ENCODE measurements at regions not wholly inside any gene's neighbourhood (a gene's known extent, or its start where the extent isn't known, plus 50 kb on each side); places are given as distances from the start of the nearest gene placed in this dataset.
A peak's percentile ranks its signal among the peaks of the same experiment; 100 is the strongest.

DNA sequence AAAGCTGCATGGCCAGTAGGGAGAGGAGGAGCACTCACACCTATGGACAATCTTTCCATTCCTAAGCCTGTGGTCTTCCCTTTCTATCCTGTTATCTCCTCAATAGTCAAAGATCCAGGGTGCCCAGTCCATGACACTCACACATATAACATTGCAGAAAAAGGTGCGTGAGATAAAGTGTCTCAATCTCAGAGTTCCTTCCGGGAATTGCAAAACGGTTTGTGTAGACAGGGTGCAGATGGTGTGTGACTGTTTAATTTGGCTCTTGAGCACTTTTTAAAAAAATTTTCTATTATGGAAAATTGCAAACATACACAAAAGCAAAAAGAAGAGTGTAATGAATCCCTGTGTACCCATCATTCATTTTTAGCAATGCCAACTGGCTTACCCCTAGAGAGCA, 1493.6 kb downstream of the AACS start:
- intact Hi-C loops (cut with DNase I) = no loop called here
- DNase-seq (ENCODE audit: low spot score) (no peak), ATAC-seq (no peak)

DNA sequence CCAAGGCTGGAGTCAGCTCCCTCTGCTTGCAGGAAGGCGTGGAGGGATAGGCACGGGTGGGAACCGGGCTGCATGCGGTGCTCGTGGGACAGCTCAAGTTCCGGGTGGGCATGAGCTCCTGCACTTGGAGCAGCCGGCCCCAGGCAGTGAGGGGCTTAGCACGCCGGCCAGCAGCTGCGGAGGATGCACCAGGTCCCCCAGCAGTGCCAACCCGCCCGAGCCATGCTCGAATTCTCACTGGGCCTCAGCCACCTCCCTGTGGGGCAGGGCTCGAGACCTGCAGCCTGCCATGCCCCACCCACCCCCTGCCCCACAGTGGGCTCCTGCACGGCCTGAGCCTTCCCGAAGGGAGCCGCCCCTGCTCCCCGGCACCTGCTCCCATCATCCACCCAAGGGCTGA, 1501.8 kb downstream of the AACS start:
- intact Hi-C loops (cut with DNase I) = no loop called here
- DNase-seq (ENCODE audit: low spot score) (no peak), ATAC-seq (no peak)

DNA sequence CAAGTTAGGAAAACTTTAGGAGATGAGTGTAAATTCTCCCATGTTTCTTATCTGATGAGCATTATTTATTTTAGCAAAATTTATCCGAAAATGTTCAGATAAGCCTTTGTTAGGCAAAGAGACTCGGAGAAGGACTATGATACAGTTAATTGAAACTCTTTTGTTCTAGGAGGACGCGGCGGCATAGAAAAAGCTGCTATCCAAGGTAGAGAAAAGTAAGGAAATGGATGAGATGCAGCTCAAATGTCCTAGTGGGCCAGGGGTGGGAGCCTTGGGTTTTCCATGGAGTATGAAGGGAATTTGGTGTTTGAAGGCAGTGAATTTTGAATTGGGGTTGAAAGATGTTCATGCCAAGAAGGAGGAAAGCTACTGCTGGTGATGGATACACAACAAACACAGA, 1504.5 kb downstream of the AACS start:
- intact Hi-C loops (cut with DNase I) = no loop called here
- ATAC-seq (no peak), DNase-seq (ENCODE audit: low spot score) (no peak)

DNA sequence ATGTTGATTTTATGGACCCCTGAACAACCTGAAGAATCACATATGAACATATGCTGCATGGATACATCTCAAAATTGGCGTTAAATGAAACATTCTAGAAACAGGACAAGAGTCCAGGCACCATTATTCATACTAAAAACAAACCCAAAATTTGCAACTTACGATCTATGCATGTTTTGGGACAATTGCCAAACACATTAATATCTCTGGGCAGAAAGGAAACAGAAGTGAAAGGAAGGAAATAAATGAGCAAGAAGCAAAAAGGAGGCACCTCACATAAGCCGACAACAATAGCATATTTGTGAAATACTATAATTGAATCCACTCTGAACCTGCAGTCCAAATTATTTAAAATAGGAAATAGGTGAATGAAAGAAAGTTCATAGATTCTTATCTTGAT, 1505.3 kb downstream of the AACS start:
- no peak for ATAC-seq
- DNase-seq (ENCODE audit: low spot score) = no peak
- intact Hi-C loops (cut with DNase I) = no loop called here

DNA sequence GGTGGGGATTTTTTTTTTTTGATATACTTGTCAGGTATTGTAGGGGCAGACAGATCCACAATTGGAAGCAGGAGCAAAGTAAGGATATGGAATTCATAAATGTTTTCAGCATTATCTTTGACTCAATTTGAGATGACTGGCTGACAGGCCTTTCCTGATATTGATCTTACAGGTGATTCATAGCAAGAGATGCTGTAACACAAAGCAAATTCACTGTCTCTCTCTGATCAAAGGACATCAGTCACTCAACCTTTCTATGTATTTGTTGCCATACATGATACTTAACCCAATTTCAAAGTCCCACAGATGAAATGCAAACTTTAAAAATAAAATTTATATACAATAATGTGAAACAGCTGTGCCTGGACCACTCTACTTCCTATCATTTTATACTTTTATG, 1506.9 kb downstream of the AACS start:
- DNase-seq (ENCODE audit: low spot score) = no peak
- intact Hi-C loops (cut with DNase I) = no loop called here
- no peak for ATAC-seq

DNA sequence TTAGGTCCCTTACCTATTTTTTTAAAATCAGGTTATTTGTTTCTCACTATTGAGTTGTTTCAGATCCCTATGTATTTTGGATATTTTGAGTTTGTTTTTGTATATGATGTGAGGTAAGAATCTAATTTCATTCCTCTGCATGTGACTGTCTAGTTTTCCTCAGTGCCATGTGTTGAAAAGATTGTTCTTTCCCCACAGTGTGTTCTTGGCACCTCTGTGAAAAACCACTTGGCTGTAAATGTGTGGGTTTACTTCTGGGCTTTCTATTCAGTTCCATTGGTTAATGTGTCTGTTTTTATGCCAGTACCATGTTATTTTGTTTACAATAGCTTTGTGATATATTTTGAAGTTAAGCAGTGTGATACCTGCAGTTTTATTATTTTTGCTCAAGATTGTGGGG, 1516.4 kb downstream of the AACS start:
- DNase-seq (ENCODE audit: low spot score) = no peak
- intact Hi-C loops (cut with DNase I) = no loop called here
- ATAC-seq = no peak

DNA sequence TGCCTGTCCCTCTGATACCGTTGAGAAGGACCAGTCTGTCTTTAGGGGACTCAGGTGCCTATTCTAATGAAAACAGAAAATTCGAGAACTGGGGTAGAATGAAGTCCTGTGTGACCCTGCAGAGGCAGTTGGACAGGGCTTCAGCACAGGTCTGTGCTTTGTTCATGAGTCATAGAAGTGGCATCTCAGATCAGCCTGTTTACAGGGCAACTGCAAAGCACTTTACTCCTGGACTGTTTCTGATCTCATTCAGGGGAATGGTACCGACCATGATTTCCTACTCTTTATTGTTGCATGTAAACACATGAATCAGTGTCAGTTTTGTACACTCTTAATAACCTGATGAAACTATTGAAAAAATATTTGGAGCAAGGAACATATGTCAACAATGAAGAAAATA, 1517.0 kb downstream of the AACS start:
- no peak for DNase-seq (ENCODE audit: low spot score)
- intact Hi-C loops (cut with DNase I) = no loop called here
- ATAC-seq = no peak

DNA sequence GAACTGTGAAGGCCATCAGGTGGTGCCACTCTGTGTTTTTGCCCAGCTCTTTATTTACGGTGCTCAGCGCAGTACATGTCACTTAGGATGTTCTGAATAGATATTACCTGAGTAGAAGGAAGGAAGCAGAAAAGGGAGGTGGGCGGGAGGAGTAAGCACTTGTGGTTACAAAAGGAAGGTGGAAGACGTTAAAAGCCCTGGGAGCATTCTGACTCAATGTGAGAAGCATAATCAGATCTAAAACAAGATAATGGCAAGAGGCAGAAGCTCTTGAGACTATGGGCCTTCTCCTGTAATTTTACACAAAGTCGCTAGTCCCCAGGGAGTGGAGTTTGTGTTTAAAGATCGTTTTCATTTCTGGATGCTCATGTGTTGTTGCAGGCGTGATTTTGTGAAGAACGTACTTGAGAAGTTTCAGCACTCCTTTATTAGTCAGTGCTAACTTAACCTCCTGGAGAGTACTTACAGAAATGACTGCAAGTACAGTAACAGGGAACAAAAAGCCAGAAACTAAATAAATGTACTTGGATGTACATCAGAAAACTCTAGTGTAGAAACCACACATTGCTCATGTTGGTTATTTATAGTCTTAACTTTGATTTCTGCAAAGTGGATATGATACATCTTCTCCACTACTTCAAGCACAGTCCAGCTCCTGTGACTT, 1523.5 kb downstream of the AACS start:
- intact Hi-C loops (cut with DNase I) = no loop called here
- ATAC-seq = no peak
- DNase-seq (ENCODE audit: low spot score) = no peak

DNA sequence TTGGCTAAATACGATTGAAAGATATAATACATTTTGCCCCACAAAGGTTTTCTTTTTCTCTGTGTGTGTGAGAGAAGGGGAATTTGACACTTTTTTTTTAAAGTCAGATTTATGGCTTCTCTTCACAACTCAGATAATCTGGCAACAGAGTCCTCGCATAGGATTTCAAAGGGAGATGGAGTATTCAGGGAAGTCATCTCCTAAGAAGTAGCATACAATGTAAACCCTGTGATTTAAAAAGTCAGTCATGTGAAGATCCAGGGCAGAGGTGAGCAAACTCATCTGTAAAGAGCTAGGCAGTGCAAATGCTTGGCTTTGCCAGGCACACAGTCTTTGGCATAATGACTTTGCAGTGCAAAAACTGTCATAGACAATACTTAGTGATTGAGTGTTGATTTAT, 1526.3 kb downstream of the AACS start:
- ATAC-seq (no peak), DNase-seq (ENCODE audit: low spot score) (no peak)
- intact Hi-C loops (cut with DNase I) = no loop called here

DNA sequence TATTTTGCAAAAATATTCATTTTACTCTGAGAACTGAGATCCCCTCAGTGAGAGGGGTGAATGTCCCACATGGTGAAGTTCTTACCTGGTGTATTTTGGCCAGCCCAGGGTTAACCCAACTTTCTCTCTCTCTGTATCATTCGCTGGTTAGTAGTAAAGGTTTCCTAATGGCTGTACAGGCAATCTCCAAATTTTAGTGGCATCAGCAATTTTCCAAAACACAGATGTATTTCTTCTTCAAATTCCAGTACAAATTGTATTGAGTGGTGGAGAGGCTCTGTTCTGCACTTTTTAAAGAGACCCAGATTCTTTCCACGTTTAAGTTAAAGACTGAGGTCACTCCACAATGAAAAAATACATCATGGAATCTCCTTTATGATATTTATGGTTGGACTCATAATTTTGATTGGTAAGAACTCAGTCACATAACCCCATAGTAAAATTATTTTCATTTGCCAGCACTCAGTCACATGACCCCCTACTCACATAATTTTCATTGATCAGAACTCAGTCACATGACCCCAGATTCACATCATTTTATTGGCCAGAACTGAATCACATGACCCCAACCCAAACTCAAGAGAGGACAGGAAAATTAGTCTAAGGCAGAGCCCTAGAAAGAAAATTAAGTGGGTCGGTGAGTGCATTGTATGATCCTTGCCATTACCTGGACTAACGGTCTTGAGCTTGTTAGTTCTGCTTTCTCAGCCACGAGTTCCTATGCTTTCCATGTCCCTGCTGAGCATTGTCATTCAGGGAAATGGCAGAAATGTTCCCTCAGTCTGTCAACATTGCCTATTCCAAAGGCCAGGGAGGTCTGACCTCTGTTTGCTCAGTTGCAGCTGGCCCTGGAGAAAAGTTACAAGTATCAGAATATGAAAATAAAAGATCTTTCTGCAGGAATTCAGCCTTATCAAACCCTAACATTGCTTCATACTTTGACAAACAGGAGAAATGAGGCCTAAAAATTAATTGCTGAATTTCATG, 1536.2 kb downstream of the AACS start:
- ATAC-seq (no peak), DNase-seq (ENCODE audit: low spot score) (no peak)
- intact Hi-C loops (cut with DNase I) = no loop called here

DNA sequence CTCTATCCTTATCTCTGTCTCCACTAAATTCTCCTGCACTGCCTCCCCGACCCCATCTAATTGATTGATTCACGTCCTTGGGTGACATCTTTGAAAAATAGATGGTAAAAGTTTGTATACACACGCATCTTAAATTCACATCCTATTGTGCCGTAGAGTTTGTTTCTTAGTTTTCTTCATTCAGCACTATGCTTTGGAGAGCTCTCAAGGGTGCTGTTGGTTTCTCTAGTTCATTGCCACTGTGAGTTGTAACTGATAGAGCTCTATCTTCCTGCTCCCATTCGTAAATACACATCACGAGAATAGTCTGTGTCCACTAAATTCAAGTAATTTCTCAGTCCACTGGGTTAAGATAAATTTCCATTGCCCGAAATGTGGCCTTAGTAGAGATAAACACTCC, 1537.4 kb downstream of the AACS start:
- intact Hi-C loops (cut with DNase I) = no loop called here
- ATAC-seq (no peak), DNase-seq (ENCODE audit: low spot score) (no peak)

DNA sequence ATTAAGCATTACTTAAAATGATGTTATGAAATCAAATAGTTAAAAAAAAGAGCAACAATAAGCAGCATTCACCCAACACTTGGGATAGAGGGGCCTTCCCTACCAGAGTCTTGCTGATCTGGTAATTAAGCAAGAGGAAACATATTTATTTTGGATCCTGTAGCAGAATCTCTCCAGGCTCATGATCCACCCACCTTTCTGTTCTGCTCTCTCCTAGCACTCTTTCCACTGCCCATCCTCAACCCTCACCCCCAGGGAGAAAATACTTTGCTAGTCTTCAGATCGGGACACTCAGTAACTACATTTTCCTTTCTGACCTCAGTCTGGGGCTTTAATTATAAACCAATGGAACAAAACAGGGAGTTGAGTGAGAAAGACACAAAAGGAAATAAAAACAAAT, 1541.9 kb downstream of the AACS start:
- DNase-seq (ENCODE audit: low spot score) (no peak), ATAC-seq (peak; percentile 83)
- intact Hi-C loops (cut with DNase I) = no loop called here

DNA sequence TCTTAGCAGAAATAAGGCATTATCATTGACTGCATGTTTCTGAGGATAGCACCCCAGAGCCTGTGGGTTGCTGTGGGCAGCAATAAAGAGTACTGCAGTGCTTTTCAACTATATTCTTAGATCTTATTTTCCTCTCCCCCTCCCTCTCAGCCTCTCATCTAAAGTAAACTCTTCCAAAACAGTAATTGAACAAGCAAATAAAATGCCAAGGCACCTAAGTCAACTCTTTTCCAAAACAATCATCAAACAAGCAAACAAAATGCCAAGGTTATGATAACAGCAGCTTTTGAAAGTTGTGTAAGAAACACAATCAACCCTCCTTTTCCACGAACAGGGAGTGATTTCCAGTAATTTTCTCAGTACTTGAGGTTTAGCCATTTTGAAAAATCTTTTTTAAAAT, 1542.6 kb downstream of the AACS start:
- intact Hi-C loops (cut with DNase I) = no loop called here
- DNase-seq (ENCODE audit: low spot score) (no peak), ATAC-seq (peak; percentile 79)

DNA sequence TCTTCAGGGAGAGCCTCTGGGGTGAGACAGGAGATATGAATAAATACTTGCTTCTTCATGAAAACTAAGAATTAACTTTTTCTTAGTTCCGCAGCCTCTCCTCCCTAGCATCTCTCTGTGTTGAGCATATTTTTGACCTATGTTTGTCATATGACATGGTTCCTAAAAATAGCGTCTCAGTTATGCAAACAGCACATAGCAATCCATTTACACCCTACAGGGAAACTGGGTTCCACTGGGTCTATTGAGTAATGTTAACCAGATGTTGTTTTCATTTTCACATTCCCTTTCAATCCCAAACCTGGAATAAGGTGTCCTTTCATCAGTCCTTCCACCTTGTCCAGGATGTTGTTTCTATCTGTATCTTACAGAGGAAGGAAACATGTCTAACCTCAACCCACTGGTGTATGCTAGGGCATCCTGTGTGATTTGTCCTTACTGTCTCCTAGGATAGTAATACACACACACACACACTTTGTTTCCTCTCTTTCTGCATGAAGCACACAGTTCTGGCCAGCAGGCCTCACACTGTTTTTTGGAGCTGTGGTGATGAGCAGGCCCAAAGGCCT, 1543.5 kb downstream of the AACS start:
- ATAC-seq = peak; percentile 84
- no peak for DNase-seq (ENCODE audit: low spot score)
- intact Hi-C loops (cut with DNase I) = no loop called here

DNA sequence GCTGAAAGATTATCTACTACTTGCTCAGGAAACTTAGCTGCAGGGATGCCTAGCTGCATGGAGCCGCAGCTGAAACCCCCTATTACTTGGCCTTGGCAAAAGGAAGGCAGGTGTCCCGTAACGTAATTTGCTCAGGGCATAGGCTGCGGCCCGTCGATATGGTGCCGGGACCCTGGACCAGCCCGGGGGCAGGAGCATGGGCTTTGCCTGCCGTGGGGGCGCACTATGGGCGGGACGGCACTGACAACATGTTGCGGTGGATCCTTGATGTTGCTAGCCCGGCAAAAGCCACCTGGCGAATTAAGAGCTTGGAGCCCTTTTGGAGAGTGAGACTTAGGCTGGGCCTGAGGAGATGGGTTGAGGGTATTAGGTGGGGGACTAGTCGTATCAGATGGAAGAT, 1551.2 kb downstream of the AACS start:
- DNase-seq (ENCODE audit: low spot score) (no peak), ATAC-seq (no peak)
- intact Hi-C loops (cut with DNase I) = no loop called here

DNA sequence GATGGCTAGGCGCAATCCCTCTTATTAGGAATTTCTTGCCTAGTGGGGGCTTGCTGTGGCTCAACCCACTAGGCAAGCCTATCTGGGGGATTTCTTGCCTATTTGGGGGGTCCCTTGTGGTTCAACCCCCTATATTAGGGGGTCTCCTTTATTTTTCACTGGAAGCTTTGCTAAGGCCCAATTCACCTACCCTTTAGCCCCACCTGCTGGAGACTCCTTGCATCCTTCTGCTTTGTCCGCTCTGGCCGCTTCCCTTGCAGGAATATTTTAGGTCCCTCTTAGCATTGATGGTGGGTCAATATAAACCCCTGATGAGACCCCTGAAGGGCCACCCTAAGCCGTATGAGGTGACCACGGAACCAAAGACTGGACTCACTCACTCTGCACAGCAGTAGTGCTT, 1552.1 kb downstream of the AACS start:
- intact Hi-C loops (cut with DNase I) = no loop called here

DNA sequence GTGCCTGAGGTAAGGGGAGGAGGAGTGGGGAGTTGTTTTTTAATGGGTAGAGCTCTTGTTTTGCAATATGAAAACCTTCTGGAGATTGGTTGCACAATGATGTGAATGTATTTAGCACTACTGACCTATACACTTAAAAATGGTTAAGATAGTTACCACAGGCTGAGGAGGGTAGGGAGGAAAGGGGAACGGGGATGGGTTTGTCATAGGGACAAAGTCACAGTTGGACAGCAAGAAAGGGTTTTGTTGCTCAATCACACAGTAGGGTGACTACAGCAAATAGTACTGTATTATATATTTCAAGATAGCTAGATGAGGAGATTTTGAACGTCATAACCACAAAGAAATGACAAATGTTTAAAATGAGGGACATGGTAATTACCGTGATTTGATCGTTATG, 1562.4 kb downstream of the AACS start:
- intact Hi-C loops (cut with DNase I) = no loop called here
- DNase-seq (ENCODE audit: low spot score) (no peak), ATAC-seq (no peak)

More for the DNA sequence above, 1552.1 kb downstream of the AACS start:
- ATAC-seq (no peak), DNase-seq (ENCODE audit: low spot score) (no peak)

DNA sequence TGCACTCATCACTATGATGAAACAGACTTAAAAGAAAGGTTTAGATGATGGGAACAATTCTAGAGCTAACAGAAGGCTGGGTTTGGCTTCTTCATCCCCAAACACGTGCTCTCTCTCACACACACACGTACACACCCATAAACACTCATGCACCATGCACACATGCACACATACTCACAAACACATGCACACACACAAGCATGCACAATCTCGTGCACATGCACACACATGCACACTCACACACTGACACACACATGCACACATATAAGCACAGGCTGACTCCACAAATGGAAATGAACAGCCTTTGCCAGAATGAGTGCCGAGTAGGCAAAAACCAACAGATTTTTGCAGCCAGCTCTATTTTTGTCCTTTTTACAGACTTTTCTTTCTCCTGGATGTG, 1571.6 kb downstream of the AACS start:
- intact Hi-C loops (cut with DNase I) = no loop called here
- DNase-seq (ENCODE audit: low spot score) (no peak), ATAC-seq (no peak)

DNA sequence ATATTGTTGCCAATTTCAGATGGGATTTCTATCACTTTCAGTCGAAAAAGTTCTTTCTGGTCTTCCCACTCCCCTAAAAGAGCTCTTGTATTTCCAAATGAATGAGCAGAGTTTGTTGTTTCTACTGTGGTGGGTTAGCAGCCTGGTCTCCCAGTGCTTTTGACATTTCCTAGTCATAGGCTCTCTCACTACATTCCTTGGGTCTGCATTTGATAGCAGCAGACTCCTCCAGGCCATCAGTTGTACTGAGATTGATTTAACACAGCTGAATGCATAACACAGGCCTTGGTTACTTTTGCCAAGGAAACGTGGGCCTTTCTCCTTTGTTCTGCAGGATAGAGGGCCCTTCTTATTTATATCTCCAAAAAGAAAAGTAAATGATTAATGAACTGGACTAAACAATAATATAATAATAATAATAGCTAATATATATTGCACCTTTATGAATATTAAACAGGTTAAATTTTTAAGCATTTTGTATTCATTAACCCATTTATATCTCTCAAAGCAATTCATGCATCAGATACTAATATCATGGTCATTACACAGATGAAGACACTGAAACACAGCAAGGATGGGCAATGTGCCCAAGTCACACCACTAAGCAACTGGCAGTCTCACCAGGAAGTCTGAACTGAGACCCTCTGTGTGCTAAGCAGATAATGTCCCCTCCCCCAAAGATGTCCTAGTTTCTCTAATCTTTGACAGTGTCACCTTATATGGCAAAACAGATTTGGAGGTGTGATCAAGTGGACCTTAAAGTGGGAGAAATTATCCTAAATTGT, 1579.2 kb downstream of the AACS start:
- intact Hi-C loops (cut with DNase I) = no loop called here
- no peak for ATAC-seq

DNA sequence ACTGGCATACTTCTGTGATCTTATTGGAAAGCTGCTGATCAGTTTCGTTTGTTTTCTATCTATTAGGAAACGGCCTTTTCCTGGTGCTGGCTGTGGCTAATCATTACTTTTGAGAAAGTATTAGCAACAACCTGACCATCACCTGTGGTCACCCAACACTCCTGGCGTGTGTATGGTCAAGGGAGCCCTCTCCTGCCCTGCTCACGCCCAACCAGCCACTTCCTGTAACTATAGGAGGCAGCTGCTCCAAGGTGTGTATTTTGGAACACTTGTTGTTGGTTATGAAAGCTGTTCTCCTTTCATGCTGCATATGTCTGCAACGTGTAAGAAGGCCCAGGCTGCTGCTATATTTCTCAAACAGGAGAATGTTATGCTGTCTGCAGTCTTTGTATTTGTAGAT, 1582.8 kb downstream of the AACS start:
- no peak for ATAC-seq
- no peak for DNase-seq (ENCODE audit: low spot score)
- intact Hi-C loops (cut with DNase I) = no loop called here

More for the DNA sequence above, 1579.2 kb downstream of the AACS start:
- no peak for DNase-seq (ENCODE audit: low spot score)

Measured in sciatic nerve (tissue), 2 donors.